RPMI8226 (cell line): ENCODE measurements at regions not wholly inside any gene's neighbourhood (a gene's known extent, or its start where the extent isn't known, plus 50 kb on each side); places are given as distances from the start of the nearest gene placed in this dataset.

Experiments
- DNase-seq: peaks from one replicate; pipeline ENCODE4 v3.0.0-alpha.2; 2015

DNA sequence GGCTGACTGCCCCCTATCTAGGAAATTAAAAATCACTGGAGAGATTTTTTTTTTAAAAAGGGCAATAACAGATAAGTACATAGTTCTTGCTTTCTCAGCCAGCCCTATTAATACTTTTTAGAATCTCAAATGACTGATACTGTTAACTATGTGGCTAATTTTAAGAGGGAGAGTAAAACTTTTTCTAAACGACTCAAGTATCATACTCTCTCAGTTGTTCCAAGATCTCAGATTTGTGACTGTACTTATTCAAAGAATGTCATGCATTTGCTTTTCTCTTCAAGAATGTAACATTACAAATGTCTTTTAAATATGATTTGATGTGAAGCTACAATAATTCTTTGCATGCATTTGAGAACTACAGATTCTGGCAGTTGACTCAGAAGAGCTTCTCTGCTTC is 55.4 kb upstream of the RAB11FIP2 start:
- DNase-seq, result no peak

- DNase-seq, result no peak
Observed at GRCh38 chr10:118101501-118101900, 54.8 kb upstream of the RAB11FIP2 start.
